Stimulated activated naive CD4-positive, alpha-beta T cell (primary cell): ENCODE measurements at regions not wholly inside any gene's neighbourhood (a gene's known extent, or its start where the extent isn't known, plus 50 kb on each side); places are given as distances from the start of the nearest gene placed in this dataset.
"Not testable (repeated sequence)": the region's sequence is repeated elsewhere in the genome, so short reads cannot be mapped to it uniquely, and the experiment has no call there.

ENCODE experiments used
- DNase-seq, 6 experiments: peaks; one replicate each; lab custom pipeline; 2025; lab: John Stamatoyannopoulos, UW

DNA sequence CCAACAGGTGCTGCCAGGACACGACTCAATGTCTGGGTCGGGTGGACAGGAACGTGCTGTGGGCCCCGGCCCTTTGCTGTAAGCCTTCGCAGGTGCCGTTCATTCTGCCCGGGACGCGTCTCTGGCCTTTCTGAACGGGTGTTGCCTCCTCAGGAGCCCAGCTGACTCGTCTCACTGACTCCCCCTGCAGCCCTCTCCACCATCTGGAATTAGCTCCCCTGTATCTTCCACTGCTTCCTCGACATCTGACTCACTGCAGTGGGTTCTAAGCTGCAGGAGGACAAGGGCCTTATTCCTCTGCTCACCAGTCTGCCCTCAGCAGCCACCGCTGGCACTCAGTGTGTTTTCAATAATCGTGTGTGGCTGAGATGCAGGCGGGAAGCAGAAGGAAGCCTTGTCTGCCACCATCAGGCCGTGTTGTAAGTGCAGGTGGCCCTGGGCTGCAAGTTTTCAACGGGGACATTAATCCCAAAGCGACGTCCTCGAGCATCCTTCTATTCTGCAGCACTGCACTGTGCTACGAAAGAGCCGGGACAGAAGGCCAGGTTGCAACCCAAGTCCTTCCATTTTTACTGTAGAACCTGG lies 256.2 kb downstream of the FOXL1 start:
- no peak for DNase-seq

DNA sequence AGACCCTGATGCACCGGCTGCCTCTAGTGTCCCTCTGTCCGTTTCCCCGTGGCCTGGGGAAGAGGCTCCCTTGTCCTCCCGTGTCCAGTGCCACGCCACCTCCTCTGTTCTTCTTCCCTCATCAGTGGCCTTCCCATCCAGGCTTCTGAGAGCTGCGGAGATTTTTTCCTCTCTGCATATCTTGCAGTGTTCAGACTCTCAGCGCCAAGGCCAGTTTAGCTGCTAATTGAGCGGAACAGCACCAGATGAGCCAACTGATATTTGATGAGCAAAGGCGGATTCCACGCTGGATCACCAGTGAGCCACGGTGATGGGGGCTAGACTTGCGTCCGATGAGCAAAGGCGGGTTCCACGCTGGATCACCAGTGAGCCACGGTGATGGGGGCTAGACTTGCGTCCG lies 257.6 kb downstream of the FOXL1 start:
- DNase-seq: no peak

DNA sequence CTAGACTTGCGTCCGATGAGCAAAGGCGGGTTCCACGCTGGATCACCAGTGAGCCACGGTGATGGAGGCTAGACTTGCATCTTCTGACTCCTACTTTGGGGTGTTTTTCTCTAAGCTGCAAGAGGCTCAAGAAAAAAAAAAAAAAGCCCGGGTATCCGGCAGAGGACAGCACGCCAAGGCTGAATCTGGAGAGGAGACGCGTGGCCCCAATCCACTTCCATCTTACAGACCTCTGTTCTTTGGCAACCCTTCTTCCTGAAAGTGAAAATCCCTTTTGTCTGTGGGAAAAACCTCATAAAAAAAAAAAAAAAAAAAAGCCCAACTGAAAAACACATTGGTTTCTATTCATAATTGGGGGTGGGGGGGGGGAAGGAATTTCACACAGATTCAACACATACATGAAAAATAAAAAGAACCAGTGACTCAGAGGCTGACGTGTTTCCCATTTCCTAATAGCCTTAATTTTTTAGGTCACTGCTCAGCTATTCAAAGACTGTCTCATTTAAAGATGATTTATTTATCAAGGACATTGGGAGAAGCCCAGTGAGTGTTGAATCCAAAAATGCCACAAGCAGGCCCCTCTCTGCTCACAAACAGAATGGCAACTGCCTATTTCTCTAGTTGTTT lies 258.3 kb downstream of the FOXL1 start:
- no peak for DNase-seq

DNA sequence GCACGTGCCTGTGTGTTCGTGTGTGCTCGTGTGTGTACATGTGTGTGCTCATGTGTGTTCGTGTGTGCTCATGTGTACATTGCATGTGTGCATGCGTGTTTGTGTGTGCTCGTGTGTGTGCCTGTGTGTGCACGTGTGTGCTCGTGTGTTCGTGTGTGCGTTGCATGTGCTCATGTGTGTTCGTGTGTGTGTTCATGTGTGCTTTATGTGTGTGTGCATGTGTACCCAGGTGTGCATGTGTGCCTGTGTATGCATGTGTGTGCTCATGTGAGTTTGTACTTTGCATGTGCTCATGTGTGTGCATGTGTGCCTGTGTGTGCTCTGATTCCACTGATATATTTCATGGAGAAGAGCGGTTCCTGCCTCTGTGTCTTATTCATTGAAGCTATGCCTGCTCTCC lies 265.5 kb downstream of the FOXL1 start:
- DNase-seq: no peak

DNA sequence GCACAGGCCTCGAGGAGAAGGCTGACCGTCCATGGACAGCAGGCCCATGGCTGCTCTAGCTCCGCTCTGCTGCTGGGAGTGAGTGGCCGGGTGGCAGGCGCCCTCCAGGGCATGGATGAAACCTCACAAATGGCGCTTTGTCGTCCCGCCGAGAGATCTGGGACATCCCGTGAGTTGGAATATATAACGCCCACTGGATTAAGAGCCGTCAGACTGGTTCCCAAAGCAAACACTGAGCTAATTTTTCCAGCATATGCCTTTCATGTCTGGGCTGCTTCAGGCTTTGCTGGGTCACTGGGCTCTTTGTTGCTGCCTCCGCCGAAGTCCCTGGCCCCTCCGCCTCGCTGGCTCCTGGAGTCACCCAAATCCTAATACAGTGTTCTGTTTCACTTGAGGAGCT lies 266.3 kb downstream of the FOXL1 start:
- DNase-seq: no peak

DNA sequence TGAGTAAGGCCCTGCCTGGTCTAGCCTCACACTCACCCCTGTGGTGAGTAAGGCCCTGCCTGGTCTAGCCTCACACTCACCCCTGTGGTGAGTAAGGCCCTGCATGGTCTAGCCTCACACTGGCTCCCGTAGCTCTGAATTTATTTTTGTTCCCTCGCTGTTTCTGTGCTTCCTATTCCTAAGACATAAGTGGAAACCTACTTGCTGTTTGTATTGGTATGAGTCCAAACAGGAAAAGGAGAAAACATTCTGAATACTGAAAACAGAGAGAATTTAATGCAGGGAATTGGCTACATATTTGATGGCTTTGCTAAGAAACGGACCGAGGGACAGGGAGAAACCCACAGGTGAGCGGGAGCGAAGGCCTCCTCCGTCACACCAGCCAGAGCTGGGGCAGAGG lies 267.8 kb downstream of the FOXL1 start:
- DNase-seq: no peak

DNA sequence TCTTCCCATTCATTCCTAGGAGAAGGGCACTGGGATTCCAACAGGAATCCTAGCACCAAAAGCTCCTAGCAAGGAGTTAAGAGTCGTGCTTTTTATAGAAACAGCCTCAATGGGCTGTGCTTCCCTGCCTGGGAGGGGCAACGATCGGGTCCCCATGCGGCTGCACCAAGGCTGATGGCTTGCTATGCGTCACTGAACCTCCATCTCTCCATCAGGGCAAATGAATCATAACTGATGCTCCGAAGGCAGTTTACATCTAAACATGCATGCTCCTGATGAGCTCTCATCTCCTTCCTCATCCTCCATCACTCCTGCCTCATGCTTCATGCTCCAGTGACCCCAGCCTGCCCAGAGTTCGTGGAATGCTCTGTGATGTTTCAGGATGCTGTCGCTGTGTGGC lies 270.5 kb downstream of the FOXL1 start:
- DNase-seq: no peak

DNA sequence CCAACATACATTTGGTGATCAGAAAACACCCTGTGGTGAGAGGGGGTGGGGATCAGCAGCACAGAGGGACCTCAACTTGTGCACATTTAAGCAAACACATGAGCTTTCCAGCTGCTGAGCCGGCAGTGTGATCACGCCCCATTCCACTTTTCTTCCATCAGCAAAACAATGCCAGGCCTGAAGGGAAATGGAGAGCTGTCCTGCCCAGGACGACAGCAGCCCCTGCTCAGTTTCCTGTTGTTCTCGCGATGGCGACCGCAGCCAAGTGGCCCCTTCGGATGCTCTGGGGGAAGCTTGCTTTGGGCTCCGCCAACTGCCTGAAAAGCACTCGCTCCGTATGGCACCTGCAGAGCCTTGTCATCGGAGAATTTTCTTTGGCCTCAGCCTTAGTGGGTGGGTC lies 272.3 kb downstream of the FOXL1 start:
- DNase-seq: no peak

DNA sequence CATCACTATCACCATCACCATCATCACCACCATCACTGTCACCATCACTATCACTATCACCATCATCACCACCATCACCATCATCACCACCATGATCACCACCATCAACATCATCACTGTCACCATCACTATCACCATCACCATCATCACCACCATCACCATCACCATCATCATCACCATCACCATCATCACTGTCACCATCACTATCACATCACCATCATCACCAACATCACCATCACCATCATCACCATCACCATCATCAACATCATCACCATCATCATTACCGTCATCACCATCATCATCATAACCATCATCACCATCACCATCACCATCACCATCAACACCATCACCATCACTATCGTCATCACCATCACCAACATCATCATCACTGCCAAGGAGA lies 273.8 kb downstream of the FOXL1 start:
- DNase-seq: no peak

DNA sequence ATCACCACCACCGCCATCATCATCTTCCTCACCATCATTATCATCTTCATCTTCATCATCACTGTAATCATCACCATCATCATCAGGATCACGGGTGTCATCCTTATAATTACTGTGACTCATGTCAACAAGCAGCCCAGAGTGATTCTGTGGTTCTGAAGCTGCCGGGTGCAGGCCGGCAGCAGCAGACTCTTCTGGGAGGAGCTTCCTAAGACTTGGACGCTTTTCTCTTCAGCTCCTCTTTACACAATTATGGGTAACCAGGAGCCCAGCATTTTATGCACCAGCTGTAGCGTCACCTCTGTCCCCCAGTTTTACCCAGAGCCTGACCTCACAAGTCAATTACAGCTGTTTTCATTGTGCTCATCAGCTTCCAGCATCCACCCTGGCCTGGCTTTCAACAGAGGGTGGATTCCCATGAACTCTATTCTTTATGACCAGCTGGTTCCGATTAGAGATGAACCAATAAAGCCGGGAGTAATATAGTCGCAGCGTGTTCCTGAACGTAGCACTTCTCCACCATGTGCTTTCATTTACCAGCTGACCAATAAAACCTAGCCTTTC lies 275.8 kb downstream of the FOXL1 start:
- DNase-seq: no peak

DNA sequence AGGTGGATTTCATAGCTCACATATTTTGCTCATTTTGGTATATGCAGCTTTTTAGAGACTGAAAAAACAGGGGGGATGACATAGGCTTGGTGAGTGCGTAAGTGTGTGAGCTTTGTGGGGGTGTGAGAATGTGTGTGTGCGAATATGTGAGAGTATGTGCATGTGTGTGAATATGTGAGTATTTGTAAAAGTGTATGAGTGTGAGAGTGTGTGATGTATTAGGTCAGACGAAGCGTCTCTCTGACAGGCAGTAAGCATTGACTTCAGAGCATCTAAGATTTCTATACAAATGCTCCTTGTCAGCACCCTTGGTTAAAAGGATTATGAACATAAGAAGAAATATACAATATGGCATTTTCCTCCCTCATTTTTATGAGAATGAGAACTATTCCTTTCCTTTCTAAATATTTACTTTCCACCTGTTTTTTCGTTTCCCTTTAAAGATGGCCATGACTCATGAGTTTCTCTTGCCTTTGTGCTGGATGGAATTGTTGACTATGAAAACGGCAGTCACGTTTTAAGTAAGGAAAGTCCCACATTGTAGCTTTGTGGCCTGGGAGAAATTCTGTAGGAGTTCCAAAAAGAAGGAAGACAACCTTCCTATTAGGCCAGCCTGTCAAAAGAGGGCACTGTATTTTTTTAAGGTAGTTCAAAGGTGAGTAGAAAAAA lies 276.4 kb downstream of the FOXL1 start:
- DNase-seq: no peak

DNA sequence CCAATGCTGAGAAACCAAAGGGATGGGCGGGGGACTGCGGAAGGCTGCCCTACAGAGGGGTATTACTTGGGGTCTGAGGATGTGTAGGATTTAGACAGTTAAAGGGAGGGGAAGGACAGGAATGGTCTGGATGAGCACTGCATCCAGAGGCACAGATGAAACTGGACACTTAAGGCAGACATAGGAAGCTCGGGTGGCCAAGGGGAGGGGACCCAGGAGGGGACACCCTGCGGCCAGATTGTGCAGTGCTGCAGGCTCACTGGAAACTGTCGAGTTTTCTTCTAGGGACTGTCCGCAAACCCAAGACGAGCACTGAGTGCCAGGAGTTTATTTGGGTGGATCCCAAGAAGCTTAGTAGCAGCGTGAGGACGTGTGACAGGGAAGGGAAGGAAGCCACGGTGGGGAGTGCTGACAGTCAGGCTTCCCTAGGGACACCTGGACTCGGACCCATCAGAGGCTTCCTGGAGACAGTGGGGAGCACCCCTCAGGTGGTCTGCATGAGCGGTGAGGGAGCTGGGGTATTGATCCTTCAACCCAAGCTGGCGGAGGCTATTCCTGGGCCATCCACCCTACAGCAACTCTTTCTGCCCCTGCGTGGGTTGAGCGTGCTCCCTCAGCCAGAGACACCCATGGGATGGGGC lies 278.7 kb downstream of the FOXL1 start:
- DNase-seq: no peak

DNA sequence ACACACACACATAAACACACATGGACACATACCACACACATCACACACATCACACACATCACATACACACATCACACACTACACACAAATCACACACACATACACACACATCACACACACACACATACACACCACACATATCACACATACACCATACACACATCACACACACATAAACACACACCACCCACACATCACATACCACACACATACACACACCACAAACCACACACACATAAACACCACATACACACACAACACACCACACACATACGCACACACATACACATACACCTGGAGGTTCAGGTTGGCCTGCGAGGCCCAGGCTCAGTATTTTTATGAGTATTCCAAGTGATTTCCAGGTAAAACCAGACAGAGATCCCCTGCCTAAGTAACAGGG lies 279.5 kb downstream of the FOXL1 start:
- DNase-seq: no peak

DNA sequence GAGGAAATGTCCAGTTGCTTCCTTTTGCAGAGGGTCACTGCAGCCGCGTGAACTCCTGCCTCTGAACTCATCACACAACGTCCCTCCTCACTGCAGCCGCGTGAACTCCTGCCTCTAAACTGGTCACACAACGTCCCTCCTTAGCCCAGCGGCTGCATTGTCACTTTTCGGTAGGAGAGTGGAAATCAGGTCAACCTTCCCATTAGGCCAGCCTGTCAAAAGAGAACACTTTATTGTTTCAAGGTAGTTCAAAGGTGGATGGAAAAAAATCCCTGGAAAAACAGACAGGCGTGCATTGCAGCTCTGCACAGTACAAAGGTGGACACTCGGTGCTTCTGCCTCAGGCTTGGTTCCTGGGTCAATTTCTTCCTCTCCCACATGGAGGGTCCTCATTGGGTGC lies 280.2 kb downstream of the FOXL1 start:
- no peak for DNase-seq

DNA sequence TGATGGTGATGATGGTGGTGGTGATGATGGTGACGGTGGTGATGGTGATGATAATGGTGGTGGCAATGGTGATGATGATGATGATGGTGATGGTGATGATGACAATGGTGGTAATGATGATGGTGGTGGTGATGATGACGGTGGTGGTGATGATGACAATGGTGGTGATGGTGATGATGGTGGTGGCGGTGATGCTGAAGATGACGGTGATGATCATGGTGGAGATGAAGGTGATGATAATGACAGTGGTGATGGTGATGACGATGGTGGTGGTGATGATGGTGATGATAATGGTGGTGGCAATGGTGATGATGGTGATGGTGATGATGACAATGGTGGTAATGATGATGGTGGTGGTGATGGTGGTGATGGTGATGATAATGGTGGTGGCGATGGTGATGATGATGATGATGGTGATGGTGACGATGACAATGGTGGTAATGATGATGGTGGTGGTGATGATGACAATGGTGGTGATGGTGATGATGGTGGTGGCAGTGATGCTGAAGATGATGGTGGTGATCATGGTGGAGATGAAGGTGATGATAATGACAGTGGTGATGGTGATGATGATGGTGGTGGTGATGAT lies 283.0 kb downstream of the FOXL1 start:
- DNase-seq: not testable (repeated sequence)

DNA sequence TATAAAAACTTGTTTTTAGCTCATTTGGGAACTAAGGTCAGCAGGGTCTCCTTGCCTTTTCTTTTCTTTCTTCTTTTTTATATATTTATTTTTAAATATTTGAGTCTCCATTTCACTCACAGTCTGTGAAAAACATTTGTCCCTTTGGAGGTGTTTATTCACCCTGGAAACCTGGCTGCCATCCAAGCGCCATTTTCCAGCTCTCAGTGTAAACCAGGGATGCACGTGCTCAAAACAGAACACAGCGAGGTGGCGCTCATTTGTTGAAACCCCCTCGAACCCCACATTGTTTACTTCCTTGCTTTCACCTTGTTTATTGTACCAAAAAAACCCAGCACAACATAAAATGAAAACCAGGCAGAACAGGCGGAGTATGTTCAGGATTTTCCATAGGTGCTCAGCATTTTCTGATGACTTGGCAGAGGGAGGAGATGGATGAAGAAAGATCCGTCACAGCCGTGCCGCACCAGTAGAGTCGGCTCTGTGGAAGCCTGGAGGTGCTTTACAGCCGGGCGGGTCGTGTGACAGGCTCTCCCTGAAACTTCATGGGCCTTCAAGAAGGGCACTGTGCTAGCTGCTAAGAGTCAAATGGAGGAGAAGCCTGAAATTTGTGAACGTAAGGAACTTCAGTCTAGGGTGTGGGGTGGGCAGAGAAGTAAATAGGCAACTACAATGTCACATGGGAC lies 284.4 kb downstream of the FOXL1 start:
- DNase-seq: no peak

DNA sequence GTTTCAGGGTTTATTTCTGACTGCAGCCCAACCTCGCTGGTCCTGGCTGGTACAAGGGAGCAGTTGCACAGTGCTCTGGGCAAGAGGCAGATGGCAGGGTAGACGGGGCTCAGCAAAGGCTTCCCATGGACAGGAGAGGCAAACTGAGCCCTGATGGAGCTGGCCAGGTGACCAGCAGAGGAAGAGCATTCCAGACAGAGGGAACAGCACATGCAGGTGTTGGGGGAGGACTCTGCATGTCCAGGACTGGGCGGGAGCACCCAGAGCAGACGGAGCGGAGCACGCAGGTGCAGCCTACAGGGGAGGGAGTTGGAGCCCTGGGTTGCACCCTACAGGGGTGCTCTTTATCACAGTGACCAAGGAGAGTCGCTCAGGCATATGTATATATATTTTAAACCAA lies 285.3 kb downstream of the FOXL1 start:
- DNase-seq: no peak

DNA sequence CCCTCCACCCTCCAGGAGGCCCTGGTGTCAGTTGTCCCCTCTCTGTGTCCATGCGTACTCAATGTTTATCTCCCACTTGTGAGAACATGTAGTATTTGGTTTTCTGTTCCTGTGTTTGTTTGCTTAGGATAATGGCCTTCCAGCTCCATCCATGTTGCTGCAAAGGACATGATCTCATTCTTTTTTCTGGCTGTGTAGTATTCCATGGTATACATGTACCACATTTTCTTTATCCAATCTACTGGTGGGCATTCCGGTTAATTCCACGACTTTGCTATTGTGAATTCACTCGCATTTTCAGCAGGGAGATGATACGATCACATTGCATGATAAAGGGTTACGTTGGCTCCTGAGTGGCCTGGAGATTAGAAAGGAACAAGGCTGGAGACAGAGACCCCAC lies 286.2 kb downstream of the FOXL1 start:
- DNase-seq: no peak

DNA sequence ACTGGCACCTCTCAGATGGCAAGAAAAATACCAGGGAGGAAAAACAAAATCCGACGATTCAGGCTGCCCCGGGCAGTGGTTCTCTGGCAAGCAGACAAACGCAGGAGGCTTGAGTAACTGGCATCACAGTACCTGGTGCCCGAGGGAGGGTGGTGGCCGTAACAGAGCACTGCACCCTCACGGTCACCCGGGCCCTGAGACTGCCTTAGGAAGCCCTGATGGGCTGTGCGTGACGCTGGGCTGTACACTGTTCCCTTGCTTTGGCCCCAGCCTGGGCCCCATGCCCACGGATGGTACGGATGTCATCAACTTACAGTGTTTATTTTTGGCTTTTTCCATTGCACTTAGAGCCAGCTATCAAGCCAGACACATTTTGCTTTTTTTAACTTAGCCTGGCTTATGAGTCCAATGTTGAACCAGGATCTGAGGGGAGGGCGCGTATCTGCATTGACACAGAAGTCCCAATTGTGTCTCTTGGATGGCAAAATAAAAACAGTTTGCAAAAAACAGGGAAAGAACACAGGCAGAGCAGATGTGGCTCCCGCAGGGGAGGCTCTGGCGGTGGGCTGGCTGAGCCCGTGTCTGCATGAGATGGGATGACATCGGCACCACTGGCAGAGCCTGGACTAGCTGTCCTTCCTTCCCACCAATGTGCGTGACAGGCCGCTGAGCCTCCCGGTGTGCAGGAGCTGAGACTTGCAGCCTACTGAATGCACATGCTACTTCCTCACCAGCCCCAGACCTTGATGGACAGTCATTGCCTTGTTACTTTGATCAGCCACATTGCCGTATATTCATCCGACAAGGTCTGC lies 287.7 kb downstream of the FOXL1 start:
- no peak for DNase-seq

DNA sequence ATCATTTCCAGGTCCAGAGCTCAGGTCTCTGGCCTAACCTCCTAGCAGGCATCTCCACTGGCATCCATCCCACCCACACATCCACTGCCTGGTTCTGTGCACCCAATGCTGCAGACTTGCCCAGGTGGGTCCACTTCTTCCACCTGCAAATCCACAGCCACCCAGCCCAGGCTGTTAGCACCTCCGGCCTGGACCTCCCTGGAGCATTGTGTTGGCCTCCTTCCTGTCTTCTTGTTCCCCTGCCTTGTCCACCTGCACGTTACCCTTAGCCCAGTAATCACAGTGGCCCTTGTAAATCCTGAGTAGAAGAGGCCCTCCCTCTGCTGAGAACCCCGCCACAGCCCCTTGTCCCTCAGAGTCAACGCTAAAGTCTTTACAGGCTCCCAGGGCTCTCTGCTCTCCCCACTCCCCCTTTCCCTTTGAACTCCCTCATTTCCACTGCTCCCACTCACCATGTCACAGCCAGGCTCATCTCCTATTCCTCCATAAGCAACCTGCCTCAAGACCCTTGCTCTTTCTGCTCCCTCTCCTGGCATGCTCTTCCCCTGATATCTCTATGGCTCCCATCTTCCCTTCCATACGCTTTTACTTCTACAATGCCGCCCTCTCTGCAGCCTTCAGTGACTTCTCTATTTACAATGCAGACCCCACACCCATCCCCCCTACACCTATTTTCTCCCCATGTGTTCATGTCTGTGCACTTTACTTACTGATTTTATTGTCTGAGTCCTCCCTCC lies 288.8 kb downstream of the FOXL1 start:
- no peak for DNase-seq
